ENCODE measurements at regions not wholly inside any gene's neighbourhood (a gene's known extent, or its start where the extent isn't known, plus 50 kb on each side); places are given as distances from the start of the nearest gene placed in this dataset.
A peak's percentile ranks its signal among the peaks of the same experiment; 100 is the strongest.

GRCh38 chr3:182035324-182035723 is 323.6 kb downstream of the SOX2 start:
- in situ Hi-C loops (cut with HindIII; ENCODE audit: low sequenced_read_pairs): no loop called here
- DNase-seq (ENCODE audit: low spot score): no peak

GRCh38 chr3:182036382-182036781 is 324.7 kb downstream of the SOX2 start:
- no peak for DNase-seq (ENCODE audit: low spot score)
- in situ Hi-C loops (cut with HindIII; ENCODE audit: low sequenced_read_pairs): no loop called here

GRCh38 chr3:182041668-182042291 is 330.1 kb downstream of the SOX2 start:
- DNase-seq (ENCODE audit: low spot score): no peak
- in situ Hi-C loops (cut with HindIII; ENCODE audit: low sequenced_read_pairs): no loop called here

- no peak for DNase-seq (ENCODE audit: low spot score)
- in situ Hi-C loops (cut with HindIII; ENCODE audit: low sequenced_read_pairs): no loop called here
These were observed 334.0 kb downstream of the SOX2 start for GRCh38 chr3:182045736-182046135.

GRCh38 chr3:182046166-182046764 is 334.5 kb downstream of the SOX2 start:
- in situ Hi-C loops (cut with HindIII; ENCODE audit: low sequenced_read_pairs): no loop called here
- no peak for DNase-seq (ENCODE audit: low spot score)

- no peak for DNase-seq (ENCODE audit: low spot score)
- in situ Hi-C loops (cut with HindIII; ENCODE audit: low sequenced_read_pairs): no loop called here
These were observed 339.2 kb downstream of the SOX2 start for GRCh38 chr3:182050932-182051331.

GRCh38 chr3:182052332-182052731 is 340.6 kb downstream of the SOX2 start:
- in situ Hi-C loops (cut with HindIII; ENCODE audit: low sequenced_read_pairs): no loop called here
- DNase-seq (ENCODE audit: low spot score): no peak

GRCh38 chr3:182052757-182053156 is 341.0 kb downstream of the SOX2 start:
- in situ Hi-C loops (cut with HindIII; ENCODE audit: low sequenced_read_pairs): no loop called here
- DNase-seq (ENCODE audit: low spot score): no peak

- in situ Hi-C loops (cut with HindIII; ENCODE audit: low sequenced_read_pairs): no loop called here
- no peak for DNase-seq (ENCODE audit: low spot score)
These were observed 346.8 kb downstream of the SOX2 start for GRCh38 chr3:182058488-182058887.

- DNase-seq (ENCODE audit: low spot score): no peak
- in situ Hi-C loops (cut with HindIII; ENCODE audit: low sequenced_read_pairs): no loop called here
These were observed 352.0 kb downstream of the SOX2 start for GRCh38 chr3:182063742-182064141.

GRCh38 chr3:182067423-182067822 is 355.7 kb downstream of the SOX2 start:
- in situ Hi-C loops (cut with HindIII; ENCODE audit: low sequenced_read_pairs): no loop called here
- no peak for DNase-seq (ENCODE audit: low spot score)

- no peak for DNase-seq (ENCODE audit: low spot score)
- in situ Hi-C loops (cut with HindIII; ENCODE audit: low sequenced_read_pairs): no loop called here
These were observed 366.6 kb downstream of the SOX2 start for GRCh38 chr3:182078316-182078715.

- in situ Hi-C loops (cut with HindIII; ENCODE audit: low sequenced_read_pairs): no loop called here
- no peak for DNase-seq (ENCODE audit: low spot score)
These were observed 367.2 kb downstream of the SOX2 start for GRCh38 chr3:182078929-182079328.

GRCh38 chr3:182081096-182081495 is 369.4 kb downstream of the SOX2 start:
- DNase-seq (ENCODE audit: low spot score): no peak
- in situ Hi-C loops (cut with HindIII; ENCODE audit: low sequenced_read_pairs): no loop called here

- DNase-seq (ENCODE audit: low spot score): no peak
These were observed 371.4 kb downstream of the SOX2 start for GRCh38 chr3:182083112-182083511.

GRCh38 chr3:182092662-182093262 is 381.0 kb downstream of the SOX2 start:
- in situ Hi-C loops (cut with HindIII; ENCODE audit: low sequenced_read_pairs): no loop called here

More at GRCh38 chr3:182083112-182083511, 371.4 kb downstream of the SOX2 start:
- in situ Hi-C loops (cut with HindIII; ENCODE audit: low sequenced_read_pairs): no loop called here

GRCh38 chr3:182094321-182094720 is 382.6 kb downstream of the SOX2 start:
- in situ Hi-C loops (cut with HindIII; ENCODE audit: low sequenced_read_pairs): no loop called here
- no peak for DNase-seq (ENCODE audit: low spot score)

More at GRCh38 chr3:182092662-182093262, 381.0 kb downstream of the SOX2 start:
- peak; percentile 16 for DNase-seq (ENCODE audit: low spot score)

GRCh38 chr3:182104881-182105280 is 393.2 kb downstream of the SOX2 start:
- in situ Hi-C loops (cut with HindIII; ENCODE audit: low sequenced_read_pairs): no loop called here
- DNase-seq (ENCODE audit: low spot score): no peak

GRCh38 chr3:182105875-182106274 is 394.1 kb downstream of the SOX2 start:
- in situ Hi-C loops (cut with HindIII; ENCODE audit: low sequenced_read_pairs): no loop called here
- no peak for DNase-seq (ENCODE audit: low spot score)

GRCh38 chr3:182108371-182108770 is 396.6 kb downstream of the SOX2 start:
- in situ Hi-C loops (cut with HindIII; ENCODE audit: low sequenced_read_pairs): no loop called here

GRCh38 chr3:182111967-182112366 is 400.2 kb downstream of the SOX2 start:
- DNase-seq (ENCODE audit: low spot score): no peak
- in situ Hi-C loops (cut with HindIII; ENCODE audit: low sequenced_read_pairs): no loop called here

More at GRCh38 chr3:182108371-182108770, 396.6 kb downstream of the SOX2 start:
- DNase-seq (ENCODE audit: low spot score): no peak
